SKM-1 (cell line): ENCODE measurements at regions not wholly inside any gene's neighbourhood (a gene's known extent, or its start where the extent isn't known, plus 50 kb on each side); places are given as distances from the start of the nearest gene placed in this dataset.

ENCODE experiments used
- DNase-seq: peaks from one replicate; lab custom pipeline; 2025; ENCODE audit not compliant: unreplicated experiment; lab: John Stamatoyannopoulos, UW

DNA sequence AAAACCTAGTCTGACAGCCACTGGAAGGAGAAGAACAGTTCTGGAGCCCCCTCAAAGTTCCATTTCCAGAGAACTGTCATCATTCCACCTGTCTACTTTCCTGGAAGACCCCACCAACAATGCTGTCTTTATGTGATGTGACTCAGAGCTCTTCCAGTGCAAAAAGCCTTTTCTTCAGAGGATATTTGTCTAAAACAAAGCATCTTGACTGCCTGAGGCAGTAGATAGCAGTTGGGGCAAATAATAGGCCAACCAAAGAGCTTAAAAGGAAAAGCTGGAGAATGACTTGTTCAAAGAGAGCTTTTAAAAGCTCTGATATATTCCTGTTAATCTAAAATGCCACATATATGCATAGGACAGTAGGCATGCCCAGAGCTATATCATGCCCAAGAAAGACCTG, 62.6 kb downstream of the MIS18A start:
- no peak for DNase-seq

DNA sequence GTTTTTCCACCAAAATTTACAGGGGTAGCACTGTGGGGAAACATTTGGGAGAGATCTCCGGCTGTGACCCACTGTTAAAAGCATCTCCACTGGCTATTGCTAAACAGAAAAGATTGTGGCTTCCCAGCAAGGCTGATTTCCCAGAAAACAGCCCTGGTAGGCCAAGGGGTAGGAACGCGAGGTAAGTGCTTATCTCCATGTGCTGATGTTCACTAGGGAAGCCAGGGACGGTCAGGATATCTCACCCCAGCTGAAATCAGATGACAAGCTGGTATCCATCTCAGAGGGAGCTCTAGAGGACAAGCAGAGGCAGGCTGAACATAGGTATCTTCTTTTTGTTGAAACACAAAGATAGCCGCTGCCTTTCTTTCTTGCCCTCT, 63.6 kb downstream of the MIS18A start:
- DNase-seq, result no peak

GRCh38 chr21:32214654-32215305, 64.1 kb downstream of the MIS18A start:
- no peak for DNase-seq

- DNase-seq, result no peak
These were observed 66.7 kb downstream of the MIS18A start for GRCh38 chr21:32212116-32212515.

- DNase-seq, result no peak
These were observed 67.5 kb downstream of the MIS18A start for GRCh38 chr21:32211306-32211705.

- DNase-seq, result no peak
These were observed 69.3 kb downstream of the MIS18A start for GRCh38 chr21:32209580-32209979.

- DNase-seq, result no peak
These were observed 71.5 kb downstream of the MIS18A start for GRCh38 chr21:32207406-32207716.

GRCh38 chr21:32206631-32207405, 72.0 kb downstream of the MIS18A start:
- no peak for DNase-seq

- no peak for DNase-seq
These were observed 74.9 kb downstream of the MIS18A start for GRCh38 chr21:32203877-32204480.

- DNase-seq, result no peak
These were observed 78.8 kb downstream of the MIS18A start for GRCh38 chr21:32200029-32200428.

DNA sequence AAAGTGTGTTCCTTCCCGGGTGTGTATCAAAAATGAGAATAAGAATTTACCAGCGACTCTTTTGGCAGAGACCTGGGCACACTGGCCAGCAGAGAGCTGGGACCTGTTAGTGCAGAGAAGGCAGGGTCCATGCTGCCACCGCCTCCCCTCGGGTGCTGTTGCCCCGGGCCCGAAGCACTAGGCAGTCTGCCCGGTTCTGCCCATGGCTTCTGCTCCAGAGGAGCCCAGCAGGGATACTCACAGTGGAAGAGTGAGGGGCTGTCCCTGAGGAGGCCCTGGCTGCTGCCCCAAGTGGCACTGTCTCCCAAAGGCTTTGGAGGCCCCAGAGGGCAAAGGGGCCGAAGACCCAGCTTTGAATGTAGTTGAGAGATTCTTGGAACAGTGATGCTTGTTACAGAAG, 80.5 kb downstream of the MIS18A start:
- DNase-seq, result no peak

DNA sequence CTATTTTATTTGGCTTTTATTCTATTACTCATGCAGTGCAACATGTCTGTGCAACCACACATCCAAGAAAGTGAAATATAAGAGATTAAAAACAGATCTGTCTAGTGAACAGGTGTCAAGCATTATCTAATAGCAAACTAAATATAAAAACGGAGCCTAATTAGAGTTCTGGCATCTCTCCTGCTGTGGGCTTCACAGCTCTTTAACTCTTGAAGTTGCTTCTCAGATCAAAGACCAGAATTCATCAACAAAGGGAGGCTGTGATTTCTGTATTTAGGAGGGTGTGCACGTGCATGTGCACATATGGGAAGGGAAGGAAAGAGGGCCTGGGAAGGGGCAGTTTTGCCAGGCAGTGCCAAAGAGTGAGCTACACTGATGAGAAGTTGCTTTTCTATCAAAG, 81.0 kb downstream of the MIS18A start:
- DNase-seq, result no peak

DNA sequence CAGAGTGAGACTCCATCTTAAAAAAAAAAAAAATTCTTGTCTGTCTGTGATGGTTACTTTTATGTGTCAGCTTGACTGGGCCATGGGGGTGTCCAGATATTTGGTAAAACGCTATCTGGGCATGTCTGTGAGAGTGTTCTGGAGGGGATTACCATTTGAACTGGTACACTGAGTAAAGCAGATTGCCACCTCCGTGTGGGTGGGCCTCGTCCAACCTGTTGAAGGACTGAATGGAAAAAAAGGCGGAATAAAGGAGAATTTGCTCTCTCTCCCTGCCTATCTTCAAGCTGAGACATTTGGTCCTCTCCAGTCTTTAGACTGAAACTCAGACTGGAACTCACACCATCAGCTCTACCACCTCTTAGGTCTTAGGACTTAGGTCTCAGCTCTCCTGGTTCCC, 82.8 kb downstream of the MIS18A start:
- no peak for DNase-seq

GRCh38 chr21:32193098-32193465, 85.8 kb downstream of the MIS18A start:
- no peak for DNase-seq

DNA sequence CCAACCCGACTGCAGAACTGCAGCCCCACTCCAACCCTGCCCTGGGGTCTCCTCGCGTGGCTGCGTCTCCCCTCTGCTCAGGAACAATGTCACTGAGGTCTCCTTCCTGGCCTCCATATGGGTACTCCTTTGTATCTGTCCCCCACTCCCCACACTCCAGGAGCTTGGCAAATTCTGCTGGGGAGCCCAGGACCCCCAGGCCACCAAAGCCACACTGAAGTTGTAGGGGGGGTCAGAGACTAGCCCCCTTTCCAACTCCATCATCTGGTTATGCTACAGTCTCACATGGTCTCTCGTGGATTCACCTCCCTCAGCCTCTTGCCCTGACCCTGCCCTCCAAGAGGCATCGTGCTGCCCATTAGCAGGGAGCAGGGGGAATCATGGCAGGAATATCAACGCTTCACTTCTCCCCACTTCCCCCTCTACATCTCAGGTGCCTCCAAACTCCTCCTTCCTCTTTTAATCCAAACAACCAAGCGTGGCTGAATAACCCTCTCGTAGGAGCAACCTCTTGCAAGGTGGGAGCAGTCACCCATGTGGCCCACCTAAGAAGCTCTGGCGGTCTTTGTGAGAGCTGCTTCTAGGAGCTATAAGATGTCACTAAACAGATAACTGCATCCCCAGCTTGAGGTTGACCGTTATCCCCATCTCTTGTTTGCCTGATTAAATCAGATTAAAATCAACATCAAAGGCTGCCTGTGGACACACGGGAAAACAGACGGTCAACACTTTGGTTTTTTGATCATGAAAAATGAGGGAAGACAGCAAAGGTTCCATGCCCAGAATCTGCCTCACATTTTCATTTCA, 86.4 kb downstream of the MIS18A start:
- no peak for DNase-seq

GRCh38 chr21:32190493-32191144, 88.2 kb downstream of the MIS18A start:
- no peak for DNase-seq

GRCh38 chr21:32189688-32190483, 89.0 kb downstream of the MIS18A start:
- DNase-seq, result no peak

DNA sequence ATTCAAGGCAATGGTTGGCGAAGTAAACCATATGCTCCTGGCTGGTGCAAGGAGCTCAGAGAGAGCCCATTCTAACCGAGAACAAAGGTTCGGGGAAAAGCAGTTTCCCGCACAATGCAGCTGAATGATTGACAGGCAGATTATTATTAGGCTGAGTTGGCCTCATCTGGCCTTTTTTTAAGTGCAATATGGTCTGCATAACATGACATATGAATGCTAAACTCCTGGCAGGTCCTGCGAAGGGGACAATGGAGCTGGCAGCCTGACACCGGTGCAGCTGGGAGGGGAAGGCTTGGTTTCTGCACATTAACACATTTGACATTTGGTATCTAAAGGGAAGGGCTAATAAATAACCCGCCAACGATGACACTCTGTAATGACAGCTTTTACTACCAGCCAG, 92.0 kb downstream of the MIS18A start:
- no peak for DNase-seq

GRCh38 chr21:32185726-32186125, 93.1 kb downstream of the MIS18A start:
- DNase-seq, result no peak

DNA sequence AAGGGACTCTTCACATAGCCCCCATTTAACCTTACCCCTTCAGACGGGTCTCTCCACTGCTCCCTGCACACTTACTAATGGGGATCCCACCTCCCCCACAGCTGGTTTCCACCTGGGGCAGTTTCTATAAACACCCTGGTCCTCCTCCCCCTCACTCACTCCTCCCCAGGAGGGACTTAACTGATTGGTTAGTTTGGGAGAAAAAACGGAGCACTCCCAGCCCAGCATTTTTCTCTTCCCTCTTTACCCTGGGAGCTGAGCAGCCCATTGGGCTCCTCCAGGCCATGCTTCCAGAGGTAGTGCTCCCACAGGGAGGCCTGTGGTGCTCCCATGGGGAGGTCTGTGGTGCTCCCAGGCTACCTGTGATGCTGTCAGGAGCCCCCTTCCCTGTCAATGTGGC, 93.7 kb downstream of the MIS18A start:
- DNase-seq, result no peak

GRCh38 chr21:32184485-32184884, 94.4 kb downstream of the MIS18A start:
- DNase-seq, result no peak
